Left ventricle myocardium superior (tissue), 1 donor: ENCODE measurements at regions not wholly inside any gene's neighbourhood (a gene's known extent, or its start where the extent isn't known, plus 50 kb on each side); places are given as distances from the start of the nearest gene placed in this dataset.

Experiments
- ATAC-seq: fragments of 200-7000 bp; cut with Tn5 transposase; one replicate; pipeline ENCODE4 v1.9.1; 2020; ENCODE audit warnings: mild to moderate bottlenecking, moderate library complexity
- DNase-seq: peaks from one replicate; pipeline ENCODE4 v3.0.0-alpha.2; 2020
- intact Hi-C: fragments of 100-400 bp; cut with micrococcal nuclease; formaldehyde crosslinking; loops from one replicate; pipeline ENCODE4 v1.11.0; 2022
- donor health status: DM: no; HTN: yes; CAD: no; lungs with severe emphysema.

GRCh38 chr16:54373534-54374520 is 87.2 kb upstream of the IRX3 start:
- ATAC-seq (no peak), DNase-seq (no peak)
- intact Hi-C loops, result no loop called here

- peak; percentile 78 for ATAC-seq
- intact Hi-C loops, result no loop called here
- peak; percentile 55 for DNase-seq
Observed at GRCh38 chr16:54370278-54371040, 83.9 kb upstream of the IRX3 start.

- no peak for DNase-seq
- ATAC-seq, result no peak
- intact Hi-C loops, result no loop called here
Observed at GRCh38 chr16:54369861-54370260, 83.3 kb upstream of the IRX3 start.

DNA sequence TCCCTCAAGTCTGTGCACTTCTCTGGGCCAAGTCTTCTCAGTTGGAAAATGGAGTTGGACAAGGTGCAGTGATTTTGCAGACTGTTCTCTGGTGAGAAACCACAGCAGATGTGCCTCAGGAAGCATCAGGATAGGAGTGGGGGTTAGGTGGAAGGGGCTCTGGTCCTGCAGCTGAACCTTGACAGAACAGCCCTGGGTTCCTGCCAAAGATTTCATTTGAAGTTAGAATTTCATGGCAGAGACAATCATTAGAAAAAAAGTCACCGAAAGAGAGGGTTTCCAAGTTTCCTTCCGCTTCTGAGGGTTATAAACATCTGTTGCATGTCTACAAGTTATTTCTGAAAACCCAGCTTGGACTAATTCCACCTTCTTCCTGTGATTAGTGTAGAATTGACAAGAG is 80.4 kb upstream of the IRX3 start:
- no peak for DNase-seq
- intact Hi-C loops, result no loop called here
- no peak for ATAC-seq

DNA sequence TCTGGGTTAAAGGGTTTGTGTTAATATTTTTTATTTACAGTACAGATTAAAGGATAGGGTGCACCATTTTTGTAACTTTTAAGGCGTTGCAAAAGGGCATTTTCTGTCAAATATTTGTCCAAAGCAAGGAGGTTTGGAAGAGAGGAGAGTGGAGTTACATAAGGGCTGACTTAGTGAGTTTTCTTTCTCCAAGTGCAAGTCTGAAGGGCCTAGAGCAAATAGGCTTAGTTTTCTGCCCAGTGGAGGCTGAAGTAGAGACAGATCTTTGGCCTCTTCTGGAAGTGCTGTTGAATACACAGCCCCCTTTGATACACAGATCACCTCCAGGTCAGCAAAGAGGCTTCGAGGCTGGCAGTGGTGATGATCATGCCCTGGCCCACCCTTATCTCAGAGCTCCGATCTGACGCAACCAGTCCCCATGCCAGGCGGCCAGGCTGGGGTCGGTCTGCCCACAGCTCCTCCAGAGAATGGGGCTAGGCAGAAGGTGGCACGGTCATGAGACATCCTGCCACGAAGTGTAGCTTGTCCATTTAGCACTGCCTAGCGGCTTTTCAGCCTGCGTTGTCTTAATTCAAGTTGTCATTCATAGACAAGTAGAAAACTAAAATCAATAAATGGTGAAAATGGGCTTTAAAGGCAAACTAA is 79.5 kb upstream of the IRX3 start:
- DNase-seq (no peak), ATAC-seq (no peak)
- intact Hi-C loops, result no loop called here

DNA sequence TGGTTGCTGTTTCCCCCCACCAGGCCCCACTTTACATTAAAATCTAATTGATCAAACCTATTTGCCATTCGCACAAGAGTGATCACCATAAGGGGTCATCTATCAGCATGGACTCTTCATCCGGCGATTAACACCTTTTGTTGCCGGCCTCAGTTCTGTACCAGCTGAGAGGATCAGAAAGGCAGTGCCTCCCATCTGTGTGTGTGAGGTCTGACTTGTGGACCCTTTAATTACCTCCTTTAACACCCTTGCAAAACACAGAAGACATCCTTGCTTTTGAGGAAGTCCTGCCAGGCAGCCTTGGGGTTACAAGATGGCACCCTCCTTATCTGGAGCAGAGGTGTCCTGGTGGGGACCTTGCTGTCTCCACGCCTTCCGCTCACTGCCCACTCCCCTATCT is 77.2 kb upstream of the IRX3 start:
- intact Hi-C loops, result no loop called here
- no peak for DNase-seq
- no peak for ATAC-seq

GRCh38 chr16:54362591-54363206 is 76.1 kb upstream of the IRX3 start:
- DNase-seq, result no peak
- ATAC-seq, result no peak
- intact Hi-C loops, result no loop called here

- intact Hi-C loops, result no loop called here
- DNase-seq, result no peak
Observed at GRCh38 chr16:54361246-54361645, 74.7 kb upstream of the IRX3 start.

DNA sequence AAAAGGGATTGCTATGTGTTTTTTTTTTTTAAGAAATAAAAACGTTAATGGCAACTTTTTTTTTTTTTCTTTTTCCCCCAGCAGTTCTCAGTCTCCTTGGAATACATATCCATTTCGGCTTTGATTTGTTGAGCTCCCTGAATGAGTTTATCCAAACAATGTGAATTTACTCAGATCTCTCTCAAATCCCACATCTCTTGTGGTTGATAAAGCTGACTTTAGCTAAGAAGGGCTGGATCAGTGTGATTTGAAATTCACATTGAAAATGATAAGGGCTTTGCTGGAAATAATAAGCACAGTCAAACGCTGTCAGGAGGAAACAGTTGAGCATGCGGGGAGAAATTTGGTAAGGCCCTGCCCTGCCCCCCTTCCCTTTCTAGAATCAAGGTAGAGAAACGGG is 74.1 kb upstream of the IRX3 start:
- ATAC-seq (no peak), DNase-seq (no peak)
- intact Hi-C loops, result no loop called here

More at GRCh38 chr16:54361246-54361645, 74.7 kb upstream of the IRX3 start:
- ATAC-seq, result no peak

GRCh38 chr16:54359555-54359954 is 73.0 kb upstream of the IRX3 start:
- DNase-seq (no peak), ATAC-seq (no peak)
- intact Hi-C loops, result no loop called here

GRCh38 chr16:54359081-54359480 is 72.5 kb upstream of the IRX3 start:
- ATAC-seq, result no peak
- intact Hi-C loops, result no loop called here
- DNase-seq, result no peak

DNA sequence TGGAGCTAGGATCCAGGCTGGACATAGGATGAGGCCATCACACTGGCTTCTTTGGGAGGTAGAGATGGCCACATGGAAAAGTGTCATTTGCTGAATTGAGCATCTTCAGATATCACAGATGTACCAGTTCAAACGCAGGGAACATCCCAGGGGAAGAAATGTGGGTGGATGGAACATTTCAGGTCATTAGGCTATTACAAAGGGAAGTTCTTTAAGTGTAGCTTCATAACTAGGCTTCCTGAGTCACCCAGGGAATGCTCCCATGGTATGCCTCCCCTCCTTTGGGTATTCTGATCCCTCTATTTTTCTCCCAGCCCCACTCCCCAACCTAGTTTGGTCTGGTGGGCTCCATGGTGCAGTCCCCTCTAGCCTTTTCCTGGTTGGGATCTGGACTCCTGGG is 69.8 kb upstream of the IRX3 start:
- DNase-seq (no peak), ATAC-seq (no peak)
- intact Hi-C loops, result no loop called here

DNA sequence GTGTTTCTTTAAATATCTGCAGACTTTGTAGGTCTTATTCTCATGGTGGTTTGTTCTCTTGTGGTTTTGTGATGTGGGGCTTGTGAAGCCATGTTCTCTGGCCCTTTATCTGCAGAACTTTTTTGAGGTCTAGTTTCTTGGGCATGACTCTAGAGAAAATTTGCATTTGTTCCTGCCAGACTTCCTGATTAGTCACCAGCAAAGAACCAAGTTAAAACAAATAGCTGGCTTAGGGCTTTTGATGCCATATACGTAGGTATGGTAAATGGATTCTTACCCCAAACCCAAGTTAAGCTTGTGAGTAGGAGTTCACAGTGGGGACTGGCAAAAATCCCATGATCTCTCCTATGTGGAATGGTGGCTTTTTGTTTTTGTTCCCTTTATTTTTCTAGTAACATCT is 68.7 kb upstream of the IRX3 start:
- no peak for ATAC-seq
- intact Hi-C loops, result no loop called here
- DNase-seq, result no peak

GRCh38 chr16:54353097-54353496 is 66.5 kb upstream of the IRX3 start:
- no peak for DNase-seq
- no peak for ATAC-seq
- intact Hi-C loops, result no loop called here

DNA sequence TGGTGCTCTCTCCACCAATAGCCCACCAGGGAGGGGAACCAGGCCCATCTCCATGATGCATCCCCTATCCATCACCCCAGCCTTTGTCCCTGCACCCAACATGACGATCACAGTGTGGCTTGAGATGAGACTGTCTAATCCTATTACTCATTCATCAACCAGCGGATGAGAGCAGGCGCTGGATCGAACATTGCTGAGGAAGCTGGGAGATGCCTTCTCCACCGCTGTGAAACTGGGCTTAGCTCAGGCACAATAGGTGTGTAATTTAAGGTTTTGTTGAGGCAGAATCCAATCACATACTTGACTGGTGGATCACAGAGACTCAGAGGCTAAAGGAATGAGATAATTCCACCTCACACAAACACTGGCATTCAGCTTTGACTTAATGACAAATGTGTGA is 64.6 kb upstream of the IRX3 start:
- ATAC-seq, result no peak

DNA sequence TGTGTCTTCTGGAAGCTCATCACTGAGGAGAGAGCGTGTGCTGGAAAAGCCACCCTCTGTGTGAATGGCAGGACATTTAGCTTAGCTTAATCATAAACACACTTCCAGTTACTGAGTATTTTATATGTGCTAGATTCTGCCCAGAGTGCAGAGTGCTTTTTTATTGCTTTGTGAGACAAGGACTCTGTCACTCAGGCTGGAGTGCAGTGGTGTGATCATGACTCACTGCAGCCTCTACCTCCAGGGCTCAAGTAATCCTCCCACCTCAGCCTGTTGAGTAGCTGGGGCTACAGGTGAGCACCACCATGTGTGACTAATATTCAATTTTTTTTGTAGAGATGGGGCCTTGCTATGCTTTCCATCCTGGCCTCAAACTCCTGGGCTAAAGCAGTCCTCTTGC is 61.4 kb upstream of the IRX3 start:
- no peak for DNase-seq
- intact Hi-C loops, result no loop called here
- ATAC-seq, result no peak

More for the DNA sequence above, 64.6 kb upstream of the IRX3 start:
- no peak for DNase-seq
- intact Hi-C loops, result no loop called here

- intact Hi-C loops, result no loop called here
- DNase-seq (no peak), ATAC-seq (no peak)
Observed at GRCh38 chr16:54346041-54346440, 59.5 kb upstream of the IRX3 start.

DNA sequence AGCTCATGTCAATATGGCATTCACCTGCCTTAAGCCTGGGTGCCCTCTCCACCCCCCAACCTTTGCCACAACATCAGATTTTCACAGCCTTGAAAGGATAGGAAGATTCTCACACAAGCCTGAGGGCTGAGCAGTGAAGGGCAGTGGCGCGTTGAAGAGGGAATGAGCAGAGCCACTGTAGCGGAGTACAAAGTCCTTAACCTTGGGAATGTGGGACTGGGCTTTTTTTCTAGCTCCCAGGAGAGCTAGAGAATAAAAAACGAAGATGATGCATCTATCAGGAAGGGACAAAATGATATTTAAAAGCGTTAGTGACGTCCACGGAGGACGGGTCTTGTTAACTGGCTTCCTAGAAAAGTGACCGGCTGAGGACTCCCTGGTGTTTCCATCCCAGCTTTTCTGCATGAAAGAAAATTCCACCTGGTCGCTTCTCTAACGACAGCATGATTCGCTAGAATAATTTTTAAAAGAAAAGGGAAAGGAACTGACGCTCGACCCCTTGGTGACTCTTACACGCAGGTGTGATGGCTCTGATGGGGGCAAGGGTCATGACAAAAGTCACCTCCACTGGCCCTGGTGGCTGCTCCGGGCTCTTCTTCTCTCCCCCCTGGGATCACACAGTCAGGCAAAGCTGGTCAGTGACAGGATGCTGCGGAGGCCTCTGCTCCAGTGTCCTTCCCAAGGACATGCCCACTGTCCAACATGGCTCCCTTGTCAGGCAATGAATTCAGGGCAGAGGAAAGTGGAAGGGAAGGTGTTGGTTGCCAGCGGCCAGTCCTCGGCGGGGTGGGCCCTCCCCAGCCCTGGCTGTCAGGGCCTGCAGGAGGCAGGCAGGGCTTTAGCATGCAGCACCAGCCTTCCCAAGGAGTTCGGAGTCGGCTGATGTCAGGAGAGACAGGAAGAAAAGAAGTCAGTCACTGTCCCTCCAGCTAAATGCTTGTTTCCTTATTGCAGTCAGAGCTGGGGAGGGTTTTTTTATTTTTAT is 58.4 kb upstream of the IRX3 start:
- intact Hi-C loops, result no loop called here
- DNase-seq, result no peak
- no peak for ATAC-seq
